HG02973 (cell line): ENCODE measurements at regions not wholly inside any gene's neighbourhood (a gene's known extent, or its start where the extent isn't known, plus 50 kb on each side); places are given as distances from the start of the nearest gene placed in this dataset.

Source experiments
- ATAC-seq: cut with Tn5 transposase; IDR thresholded peaks from one replicate; pipeline ENCODE4 v1.9.1; 2021; ENCODE audit warnings: moderate library complexity; ENCODE audit not compliant: unreplicated experiment

DNA sequence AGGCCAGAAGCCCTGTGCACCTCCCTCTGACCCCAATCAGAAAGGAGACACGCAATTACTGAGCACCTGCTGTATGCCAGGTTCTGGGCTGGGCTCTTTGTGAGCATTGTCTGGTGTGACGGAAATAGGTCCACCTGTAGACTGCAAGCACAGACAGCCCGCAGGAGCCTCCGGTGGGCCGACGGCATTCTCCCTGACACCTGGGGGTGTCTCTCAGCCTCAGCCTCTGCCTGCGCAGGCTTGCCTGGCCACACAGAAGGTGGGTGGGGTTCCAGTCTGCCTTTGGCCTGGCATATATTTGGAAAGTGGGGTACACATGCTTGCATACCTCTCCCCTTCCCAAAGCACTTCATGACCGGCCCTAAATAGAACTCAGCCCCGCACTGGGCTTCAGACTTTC lies 129.3 kb downstream of the BUD13 start:
- no peak for ATAC-seq

DNA sequence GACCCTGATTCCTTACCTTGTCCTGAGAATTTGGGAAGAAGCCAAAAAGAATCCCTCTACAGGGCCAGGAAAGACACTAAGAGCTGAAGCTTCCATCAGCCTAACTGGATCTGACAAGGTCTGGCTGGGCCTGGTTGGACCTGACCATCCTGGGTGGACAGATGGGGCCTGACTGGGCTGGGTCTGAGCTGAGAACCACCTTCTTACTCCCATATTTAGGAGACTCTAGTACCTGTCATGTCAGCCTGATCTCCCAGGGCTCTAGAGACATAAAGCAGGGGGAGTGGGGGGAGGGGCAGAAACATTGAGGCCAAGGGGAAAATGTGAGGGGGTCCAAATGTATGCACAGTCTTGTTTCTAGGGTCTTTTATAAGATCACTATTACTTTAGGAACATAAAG lies 129.9 kb downstream of the BUD13 start:
- no peak for ATAC-seq

DNA sequence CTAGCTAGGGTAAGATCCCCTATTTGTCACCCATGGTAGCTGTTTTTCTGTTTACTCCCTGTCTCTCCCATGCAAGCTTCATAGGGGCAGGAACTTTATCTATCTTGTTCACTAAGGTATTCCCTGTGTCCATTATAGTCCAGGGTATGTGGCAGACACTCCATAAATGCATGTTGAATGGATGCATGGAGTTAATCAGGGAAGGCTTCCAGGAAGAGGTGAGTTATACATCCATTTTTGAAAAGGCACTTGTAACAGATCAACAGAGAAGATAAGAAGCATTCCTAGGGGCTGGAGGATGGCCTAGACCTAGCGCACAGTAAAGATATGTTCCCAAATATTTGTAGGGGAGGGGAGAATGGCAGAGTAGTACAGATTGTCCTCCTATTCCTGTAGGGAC lies 130.3 kb downstream of the BUD13 start:
- ATAC-seq = no peak

DNA sequence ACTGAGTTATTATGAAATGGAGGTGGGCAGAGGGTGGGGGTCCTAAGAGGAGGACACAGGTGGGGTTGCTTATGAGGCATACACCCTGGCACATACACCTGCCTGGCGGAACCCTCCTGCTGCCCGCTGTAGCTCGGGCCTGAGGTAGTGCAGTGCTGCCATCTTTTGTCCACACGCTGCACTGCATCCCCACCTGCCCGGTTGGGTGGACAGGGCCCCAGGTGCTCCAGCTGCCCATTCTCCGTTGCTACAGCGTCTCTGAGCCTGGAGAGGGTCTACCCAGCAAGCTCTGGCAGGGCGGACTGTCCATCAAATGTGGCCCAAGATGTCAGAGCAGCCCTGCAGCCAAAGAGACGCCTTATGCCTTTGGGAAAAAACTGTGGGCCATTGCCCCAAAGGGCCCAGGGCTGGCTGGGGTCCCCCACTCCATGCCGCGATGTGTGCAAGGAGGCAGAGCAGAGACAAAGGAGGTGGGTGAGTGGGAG lies 131.2 kb downstream of the BUD13 start:
- ATAC-seq = no peak

DNA sequence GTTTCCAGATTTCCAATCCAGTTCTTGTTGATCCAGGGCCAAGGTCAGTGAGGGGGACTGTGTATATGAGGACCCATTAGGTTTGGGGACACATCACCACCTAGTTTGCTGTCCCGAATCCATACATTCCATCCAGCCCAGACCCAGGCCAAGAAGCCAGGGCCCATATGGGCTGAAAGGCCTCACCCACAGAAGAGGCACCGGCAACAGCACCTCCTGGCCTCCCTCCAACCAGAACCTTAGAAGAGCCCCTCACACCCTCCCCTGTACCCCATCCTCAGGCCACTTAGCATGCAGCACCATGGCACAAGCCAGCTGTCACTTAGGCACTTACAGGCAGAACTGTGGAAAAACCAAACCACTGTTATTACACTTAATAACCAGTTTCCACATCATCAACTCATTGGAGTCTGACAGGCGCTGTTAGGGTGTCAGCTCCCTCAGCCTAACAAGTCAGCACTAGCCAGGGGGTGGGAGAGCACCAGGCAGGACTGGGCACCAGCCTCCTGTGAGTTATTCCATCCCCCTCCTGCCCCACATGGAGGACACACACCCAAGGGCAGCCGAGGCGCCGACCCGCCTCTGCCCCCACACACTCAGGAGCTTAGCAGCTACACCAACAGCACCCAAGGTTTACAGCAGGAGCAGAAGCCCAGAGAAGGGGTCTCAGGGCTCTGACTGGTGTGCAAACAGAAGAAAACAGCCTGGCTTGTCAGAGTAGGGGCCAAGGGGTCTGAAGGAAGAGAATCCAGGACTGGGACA lies 132.0 kb downstream of the BUD13 start:
- ATAC-seq = no peak

DNA sequence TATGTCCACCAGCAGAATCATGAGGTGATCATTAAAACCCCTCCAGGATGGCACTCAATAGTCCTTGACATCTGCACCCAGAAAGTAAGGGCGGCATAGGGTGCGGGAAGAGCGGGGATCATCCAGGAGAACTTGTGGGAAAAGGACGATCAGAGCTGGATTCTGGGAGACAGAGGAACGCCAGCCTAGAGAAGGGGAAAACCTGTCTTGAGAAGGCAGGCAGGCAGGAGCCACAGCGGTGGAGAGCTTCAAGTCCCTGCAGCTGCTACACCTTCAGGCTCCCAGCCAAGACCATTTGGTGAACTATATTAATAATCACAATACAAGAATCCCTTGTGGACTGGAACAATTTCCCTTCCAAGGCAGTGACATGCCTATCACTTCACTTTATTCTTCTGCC lies 134.3 kb downstream of the BUD13 start:
- no peak for ATAC-seq

DNA sequence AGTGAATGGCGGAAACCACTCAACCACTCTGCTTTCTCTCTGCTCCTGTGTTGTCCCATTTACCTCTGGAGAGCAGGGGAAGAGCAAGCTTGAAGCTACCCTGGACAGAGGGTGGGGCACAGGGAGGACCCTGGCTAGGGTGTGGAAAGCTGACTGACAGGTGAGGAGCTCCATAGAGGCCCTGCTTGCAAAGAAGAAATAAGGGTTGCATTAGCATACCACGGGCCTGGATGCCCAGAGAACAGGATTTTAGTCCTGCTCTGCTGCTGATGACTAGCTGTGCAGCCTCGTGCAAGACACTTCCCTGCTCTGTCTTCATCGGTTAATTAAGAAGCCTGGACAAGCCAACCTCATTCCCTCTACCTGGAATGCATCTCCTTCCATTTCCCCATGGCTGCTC lies 135.0 kb downstream of the BUD13 start:
- no peak for ATAC-seq

DNA sequence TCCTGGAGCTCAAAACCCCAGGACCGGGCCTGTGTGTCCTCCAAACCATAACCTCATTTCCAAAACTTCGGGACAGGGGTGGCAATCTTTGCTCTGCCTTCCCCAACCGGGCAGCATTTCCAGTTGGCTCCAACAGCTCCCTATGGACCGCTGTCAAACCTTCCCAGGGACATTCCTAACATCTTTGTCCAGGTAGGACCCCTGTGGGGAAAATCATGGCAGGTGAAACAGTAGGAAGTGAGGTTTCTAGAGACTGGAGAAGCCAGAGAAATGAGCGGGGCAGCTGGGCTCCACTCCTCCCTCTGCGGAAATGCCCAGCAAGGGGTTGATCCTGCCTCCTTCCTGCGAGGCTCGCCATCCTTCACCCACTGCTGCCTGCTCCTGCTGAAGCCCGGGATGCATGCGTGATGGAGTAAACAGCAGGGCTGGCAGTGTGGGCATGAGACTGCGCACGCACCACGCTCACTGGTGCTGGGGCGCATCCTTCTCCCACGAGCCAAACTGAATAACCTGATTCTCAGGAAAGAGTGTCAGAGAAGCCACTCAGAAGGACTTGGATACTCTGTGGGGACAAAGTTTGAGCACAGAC lies 136.4 kb downstream of the BUD13 start:
- no peak for ATAC-seq

DNA sequence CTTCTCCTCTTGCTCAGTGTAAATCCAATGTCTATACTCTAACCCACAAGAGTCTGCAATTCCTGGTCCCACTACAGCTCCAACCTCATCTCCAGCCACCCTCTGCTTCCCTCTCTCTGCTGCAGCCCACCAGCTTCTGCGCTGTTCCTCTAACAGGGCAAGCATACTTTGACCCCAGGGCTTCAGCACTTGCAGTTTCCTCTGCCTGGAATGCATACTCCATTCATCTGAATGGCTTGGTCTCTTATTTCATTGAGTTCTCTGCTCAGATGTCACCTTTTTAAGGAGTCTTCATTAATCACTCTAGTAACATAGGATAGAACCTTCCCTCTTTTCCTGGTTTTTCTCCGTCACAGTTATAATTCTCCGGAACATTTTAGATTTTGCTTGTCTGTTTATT lies 141.6 kb downstream of the BUD13 start:
- no peak for ATAC-seq

DNA sequence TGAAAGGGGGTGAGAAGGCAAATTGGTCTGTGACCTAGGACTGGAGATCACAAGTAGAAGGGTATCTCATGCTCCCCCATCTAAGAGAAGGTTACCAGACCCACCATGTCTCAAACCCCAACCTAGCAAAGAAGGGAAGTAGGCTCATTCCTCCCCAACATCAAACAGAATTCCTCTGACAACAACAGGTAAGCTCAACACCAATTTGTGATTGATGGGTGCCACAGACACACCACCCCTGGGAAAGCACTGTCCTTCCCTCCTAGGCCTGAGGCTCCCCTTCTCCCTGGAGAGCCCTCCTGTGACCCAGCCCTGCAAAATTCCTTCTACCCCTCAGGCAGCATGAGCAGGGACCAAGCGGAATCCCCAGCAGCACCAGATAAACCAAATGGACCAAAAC lies 154.3 kb downstream of the BUD13 start:
- ATAC-seq = no peak

DNA sequence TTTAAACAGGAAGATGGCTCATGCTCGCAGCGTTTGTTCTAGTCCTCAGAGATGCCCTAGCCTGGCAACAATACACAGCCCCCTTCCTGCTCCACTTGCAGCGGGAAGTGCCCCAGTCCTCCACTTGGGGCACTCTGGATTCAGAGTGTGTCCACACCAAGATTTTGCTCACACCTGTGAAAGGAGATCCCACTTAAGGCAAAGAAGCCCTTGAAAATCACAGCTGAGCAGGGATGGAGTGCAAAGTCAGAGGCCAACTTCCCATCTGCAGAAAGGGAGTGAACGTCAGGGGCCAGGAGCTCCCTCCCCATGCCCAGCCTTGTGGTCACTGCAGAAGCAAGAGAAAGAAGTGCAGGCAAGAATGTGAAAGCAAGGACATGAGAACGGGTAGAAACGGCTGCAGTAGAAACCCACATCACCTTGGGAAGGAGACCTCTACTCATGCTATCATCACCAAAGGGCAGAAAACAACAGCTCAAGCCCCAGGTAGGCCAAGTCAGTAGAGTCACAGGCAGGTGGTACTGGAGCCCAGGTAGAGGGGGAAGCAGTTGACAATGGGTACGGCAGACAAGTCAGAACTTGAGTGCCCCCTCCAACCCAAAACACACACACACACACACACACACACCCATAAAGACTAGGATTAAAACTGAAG lies 157.4 kb downstream of the BUD13 start:
- ATAC-seq = no peak

DNA sequence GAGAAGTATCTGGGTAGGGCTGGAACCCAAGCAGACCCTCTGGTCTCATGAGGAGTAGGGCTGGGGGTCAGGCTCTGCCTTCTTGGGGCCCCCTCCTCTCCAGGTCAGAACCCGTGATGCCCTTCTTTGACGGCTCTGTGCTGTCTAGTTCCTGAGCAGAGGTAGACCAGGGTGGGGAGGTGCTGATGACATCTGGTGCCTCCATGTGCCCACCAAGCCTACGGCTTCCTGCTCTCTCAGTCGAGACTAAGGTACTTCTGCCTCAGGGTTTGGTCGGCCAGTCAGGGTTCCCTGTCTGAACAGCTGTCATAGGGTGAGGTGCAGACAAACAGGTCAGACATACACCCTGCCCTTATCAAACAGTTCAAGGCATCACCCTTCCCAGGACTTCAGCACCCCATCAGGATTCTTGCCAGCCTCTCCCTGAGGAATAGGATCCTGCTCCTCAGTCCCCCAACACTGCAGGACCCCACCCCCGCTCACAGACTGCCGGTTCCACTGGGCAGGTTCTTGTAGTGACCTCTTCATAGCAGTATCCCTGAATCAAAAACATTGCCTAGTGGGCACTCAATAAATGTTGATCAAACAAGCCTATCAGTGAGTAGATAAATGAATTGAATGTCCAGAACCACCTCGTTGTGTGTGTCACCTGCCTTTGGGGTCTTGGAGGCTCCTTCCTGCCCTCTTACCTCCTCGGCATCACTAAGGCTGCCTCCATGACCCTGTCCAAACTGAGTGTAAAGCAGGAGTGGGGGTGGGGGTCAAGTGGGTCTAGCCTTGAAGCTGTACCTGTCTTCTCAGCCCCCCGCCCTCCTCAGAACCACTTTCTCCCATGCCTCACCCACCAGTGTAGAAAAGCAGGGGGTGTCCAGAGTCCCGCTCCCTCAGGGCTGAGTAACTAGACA lies 158.2 kb downstream of the BUD13 start:
- ATAC-seq = no peak

DNA sequence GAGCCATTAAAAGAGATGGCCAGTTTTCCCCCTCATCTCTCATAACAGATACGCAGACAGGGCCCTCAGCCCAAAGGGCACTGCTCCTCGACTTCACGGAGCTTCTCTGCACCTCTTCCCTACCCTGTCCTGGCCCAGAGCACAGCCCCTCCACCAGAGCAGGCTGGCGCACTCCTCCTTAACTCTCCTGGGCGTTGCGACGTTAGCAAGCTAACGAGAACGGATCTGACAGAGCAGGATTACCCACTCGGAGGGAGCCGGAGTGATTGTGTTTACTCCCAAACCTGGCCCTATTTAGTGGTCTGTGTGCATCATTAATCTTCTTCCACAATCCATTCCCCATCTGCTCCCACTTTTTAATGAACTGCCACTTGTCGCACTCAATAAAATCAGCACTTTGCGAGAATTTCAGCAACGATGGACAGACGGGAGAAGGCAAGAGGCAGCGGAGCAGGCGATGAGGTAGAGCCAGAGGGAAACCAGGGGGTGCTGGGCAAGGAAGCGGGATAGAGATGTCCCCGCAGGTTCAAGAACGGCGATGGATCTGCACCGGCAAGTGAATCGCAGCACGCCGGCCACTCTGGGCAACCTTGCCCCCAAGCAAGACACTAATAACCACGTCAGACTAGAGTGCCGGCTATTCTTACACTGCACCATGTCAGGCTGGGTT lies 159.4 kb downstream of the BUD13 start:
- ATAC-seq = no peak

DNA sequence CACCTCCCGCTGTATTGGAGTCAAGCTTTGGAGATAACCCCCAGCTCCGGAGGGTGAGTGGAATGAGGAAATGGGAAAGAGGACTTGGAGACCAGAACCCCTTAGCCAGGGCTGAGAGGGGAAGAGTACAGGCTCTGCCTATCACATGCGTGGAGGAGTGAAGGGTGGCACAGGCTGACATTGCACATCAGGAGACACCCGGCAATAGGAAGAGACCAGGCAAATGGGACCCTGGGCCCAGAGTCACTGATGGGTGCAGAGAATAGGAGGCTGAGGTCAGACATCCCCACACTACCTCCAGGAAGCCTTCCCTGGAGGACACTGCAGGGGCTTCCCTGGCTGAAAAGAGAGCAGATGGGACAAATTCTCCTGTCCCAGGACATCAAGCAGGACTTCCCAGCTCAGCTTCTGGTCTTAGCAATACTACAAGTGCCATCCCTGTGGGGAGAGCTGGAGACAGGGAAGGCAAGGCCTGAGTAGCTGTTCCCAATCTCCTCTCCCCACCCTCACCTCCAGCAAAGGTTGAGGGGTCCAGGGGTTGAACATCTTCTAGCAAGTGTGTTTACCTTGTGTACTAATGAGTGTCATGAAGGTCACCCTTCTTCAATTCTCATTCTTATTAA lies 160.7 kb downstream of the BUD13 start:
- ATAC-seq = no peak

DNA sequence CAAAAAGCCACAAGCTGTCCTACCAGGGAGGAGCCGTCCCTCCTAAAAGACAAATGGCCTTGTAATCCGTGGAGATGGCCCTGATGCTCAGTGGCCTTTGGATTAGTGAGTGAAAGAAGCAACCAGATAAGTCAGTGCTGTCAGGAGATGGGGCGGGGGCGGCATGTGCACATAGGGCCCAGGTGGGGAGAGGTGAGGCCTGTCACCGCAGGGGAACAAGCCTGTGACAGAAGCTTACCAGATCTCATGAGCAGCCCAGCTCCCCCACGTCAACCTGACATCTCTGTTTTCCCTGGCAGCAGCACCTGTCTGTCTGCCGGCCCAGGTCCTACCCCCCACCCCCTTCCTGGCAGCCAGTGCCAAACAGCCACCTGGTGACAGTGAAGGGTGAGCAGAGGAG lies 162.6 kb downstream of the BUD13 start:
- no peak for ATAC-seq

DNA sequence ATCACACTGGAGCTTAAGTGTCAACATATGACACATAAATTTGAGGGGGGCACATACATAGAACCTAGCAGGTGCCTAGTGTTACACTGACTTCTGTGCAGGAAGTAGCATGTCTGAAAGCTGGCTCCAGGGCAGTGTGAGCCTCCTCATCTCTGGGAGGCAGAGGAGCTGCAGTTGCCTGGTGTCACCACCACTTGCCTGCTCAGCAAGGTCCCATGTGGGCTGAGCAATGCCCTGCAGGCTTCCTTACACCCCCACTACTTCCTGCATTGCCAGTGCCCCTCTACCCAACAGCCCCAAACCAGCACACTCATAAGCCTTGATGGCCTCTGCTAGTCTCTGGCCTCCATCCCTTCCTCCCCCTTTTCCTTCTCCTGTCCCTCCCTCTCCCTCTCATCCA lies 165.8 kb downstream of the BUD13 start:
- no peak for ATAC-seq

DNA sequence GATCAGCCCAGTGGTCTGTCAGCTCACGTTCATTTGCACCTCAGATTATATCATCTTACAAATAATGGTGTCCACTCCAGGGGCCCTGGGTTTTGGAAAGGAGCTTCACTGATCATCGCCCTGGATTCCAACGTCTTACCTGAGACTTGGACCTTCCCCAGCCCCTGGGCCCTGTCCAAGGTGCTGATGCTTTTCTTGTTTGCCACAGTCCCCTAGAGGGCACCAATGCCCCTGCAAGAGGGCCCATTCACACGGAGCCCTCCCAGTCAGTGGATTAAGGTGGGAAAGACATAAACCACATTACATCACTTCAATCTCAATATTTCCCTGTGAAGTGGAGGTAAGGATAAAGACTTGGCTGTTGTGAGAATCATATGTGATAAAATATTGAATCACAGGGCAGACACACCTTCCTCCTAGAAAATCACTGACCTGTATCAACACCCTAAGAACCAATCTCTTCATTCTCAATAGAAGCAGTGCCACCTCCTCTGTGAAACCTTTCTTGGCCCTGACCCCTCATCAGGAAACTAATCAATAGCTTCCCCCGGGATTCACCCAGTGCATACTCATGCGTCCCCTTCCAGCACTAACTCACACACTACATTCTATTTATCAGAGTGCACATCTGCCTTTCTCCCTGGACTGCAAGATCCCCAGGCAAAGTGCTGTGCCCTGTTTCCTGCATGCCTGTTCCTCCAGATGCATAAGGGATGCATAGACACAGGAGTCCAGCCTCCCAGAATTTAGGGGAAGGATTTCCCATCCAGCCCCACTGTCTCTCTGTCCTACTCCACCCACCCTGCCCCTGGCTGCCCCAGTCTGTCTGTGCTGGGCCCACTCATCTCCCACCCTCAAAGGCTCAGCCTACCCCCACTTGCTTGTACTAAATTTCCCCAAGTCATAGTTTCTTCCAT lies 167.0 kb downstream of the BUD13 start:
- no peak for ATAC-seq

DNA sequence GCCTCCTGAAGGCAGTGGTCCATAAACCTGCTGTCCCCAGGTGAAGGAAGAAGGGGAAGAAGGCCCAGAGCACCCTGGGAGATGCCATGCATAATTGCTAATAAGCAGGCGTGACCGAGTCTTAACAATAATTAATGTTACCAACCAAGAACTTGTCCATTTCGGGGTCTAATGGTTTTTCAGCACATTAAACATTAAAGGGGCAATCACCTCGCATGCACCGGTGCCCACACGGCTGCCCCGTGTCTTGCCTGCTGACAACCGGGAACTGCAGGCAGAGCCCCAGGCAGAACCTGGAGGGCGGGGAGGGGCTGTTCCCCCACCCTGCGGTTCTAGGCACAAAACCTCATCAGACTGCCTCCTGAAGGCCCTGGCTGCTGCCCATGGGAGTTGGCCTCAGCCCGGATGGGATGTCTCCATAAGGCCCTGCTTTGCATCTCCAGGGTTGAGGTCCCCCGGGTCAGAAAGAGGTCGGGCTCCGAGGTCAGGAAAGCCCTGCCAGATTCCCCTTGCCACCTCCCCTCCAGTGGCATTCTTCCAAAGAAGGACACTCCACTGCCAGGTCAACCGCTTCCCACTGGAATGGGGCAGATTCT lies 169.0 kb downstream of the BUD13 start:
- ATAC-seq = no peak

DNA sequence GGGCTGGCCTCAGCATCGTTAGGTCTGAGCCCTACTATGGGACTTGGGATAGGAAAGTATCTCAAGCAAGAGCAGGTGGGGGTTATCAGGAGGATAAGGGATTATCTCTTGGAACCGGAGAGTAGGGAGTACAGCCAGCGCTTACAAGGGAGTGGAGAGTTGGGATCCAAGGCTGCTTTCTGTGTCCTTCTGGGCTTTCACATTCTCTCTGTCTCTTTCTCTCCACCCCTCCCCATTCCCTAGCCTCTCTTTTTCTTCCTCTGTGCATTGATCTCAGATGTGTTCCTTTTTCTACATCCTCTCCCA lies 170.2 kb downstream of the BUD13 start:
- ATAC-seq = no peak
